HCT116 (cell line): ENCODE measurements at regions not wholly inside any gene's neighbourhood (a gene's known extent, or its start where the extent isn't known, plus 50 kb on each side); places are given as distances from the start of the nearest gene placed in this dataset.

Experiments
- ATAC-seq: fragments of 200-7000 bp; cut with Tn5 transposase; 2 replicates; pipeline ENCODE4 v1.9.1; 2020; ENCODE audit warnings: mild to moderate bottlenecking, moderate library complexity
- BruUV-seq: library from RNA; stranded (reverse); fragments of 400-500 nt; replicated peaks from 2 replicates; lab custom pipeline; 2021; lab: Mats Ljungman, UMichigan
- CTCF ChIA-PET: fragments of 300-600 bp; sonication (Branson Sonifier 250); formaldehyde crosslinking; loops from one replicate; lab custom pipeline; 2021; ENCODE audit warnings: antibody characterized with exemption; lab: Charles Lee
- POLR2A ChIA-PET: fragments of 300-600, 350-600 bp; sonication (Branson Sonifier 250); formaldehyde crosslinking; loops from one replicate; lab custom pipeline; 2021; ENCODE audit warnings: antibody characterized with exemption; lab: Charles Lee
- RAD21 ChIA-PET, 2 experiments: fragments of 300-600 bp; sonication (Branson Sonifier 250); formaldehyde crosslinking; loops; one replicate each; lab custom pipeline; 2023; ENCODE audit warnings: low total read pairs in 2 of 2; ENCODE audit not compliant: uncharacterized antibody in 2 of 2, unreplicated experiment in 2 of 2, low non-redundant PET in 1 of 2; lab: Charles Lee
- DNase-seq: peaks from one replicate; pipeline ENCODE4 v3.0.0-alpha.2; 2010; ENCODE audit warnings: low read depth, low spot score
- H2AFZ ChIP-seq: fragments of 200-600 bp; shearing (Covaris generic), sonication (generic); 2 replicates; pipeline ENCODE4 v1.6.1; 2017; ENCODE audit warnings: low read depth, mixed run types, mixed read lengths, antibody characterized with exemption, low read length; ENCODE audit not compliant: poor library complexity, severe bottlenecking
- H3K27ac ChIP-seq: 2 replicates; pipeline ENCODE4 v1.5.1; 2012; ENCODE audit warnings: low read depth, low read length
- H3K27me3 ChIP-seq: fragments of 200-600 bp; sonication (generic); 2 replicates; pipeline ENCODE4 v1.6.1; 2016; ENCODE audit warnings: mixed run types, low read length, mixed read lengths; ENCODE audit not compliant: insufficient read depth
- H3K36me3 ChIP-seq, 2 experiments: fragments of 200-500 bp in 1 of 2; fragments of 200-600 bp in 1 of 2; sonication (Bioruptor generic) in 1 of 2; sonication (generic) in 1 of 2; 2 replicates each; pipeline versions ENCODE4 v1.5.1 to v1.6.1; 2014 to 2016; ENCODE audit warnings: low read length in 2 of 2, inconsistent platforms in 1 of 2, mixed read lengths in 1 of 2, mixed run types in 1 of 2; ENCODE audit not compliant: insufficient read depth in 2 of 2, control insufficient read depth in 1 of 2
- H3K4me1 ChIP-seq, 2 experiments: fragments of 200-600 bp in 1 of 2; sonication (generic) in 1 of 2; 2 replicates each; pipeline versions ENCODE4 v1.5.1 to v1.6.1; 2012 to 2017; ENCODE audit warnings: low read length in 2 of 2, inconsistent platforms in 1 of 2, mild to moderate bottlenecking in 1 of 2, mixed read lengths in 1 of 2, mixed run types in 1 of 2, moderate library complexity in 1 of 2; ENCODE audit not compliant: insufficient read depth in 2 of 2, control insufficient read depth in 1 of 2
- H3K4me2 ChIP-seq: fragments of 200-600 bp; sonication (generic); 2 replicates; pipeline ENCODE4 v1.6.1; 2017; ENCODE audit warnings: mixed run types, low read length, mixed read lengths
- H3K4me3 ChIP-seq, 2 experiments: fragments of 200-600 bp in 1 of 2; sonication (generic) in 1 of 2; replicated peaks in 1 of 2; 2 replicates each; pipeline ENCODE4 v1.5.1; 2011 to 2016; ENCODE audit warnings: low read length in 2 of 2, control low read depth in 1 of 2, low read depth in 1 of 2, mild to moderate bottlenecking in 1 of 2, mixed read lengths in 1 of 2, mixed run types in 1 of 2
- H3K79me2 ChIP-seq: fragments of 200-600 bp; sonication (generic); 2 replicates; pipeline ENCODE4 v1.6.1; 2017; ENCODE audit warnings: mild to moderate bottlenecking, mixed run types, low read length, moderate library complexity, mixed read lengths; ENCODE audit not compliant: insufficient read depth
- H3K9ac ChIP-seq: fragments of 200-600 bp; sonication (generic); 2 replicates; pipeline ENCODE4 v1.6.1; 2016; ENCODE audit warnings: low read length, mixed read lengths
- H3K9me2 ChIP-seq: fragments of 200-600 bp; sonication (generic), shearing (Covaris generic); 2 replicates; pipeline ENCODE4 v1.6.1; 2017; ENCODE audit warnings: mixed run types, mild to moderate bottlenecking, moderate library complexity; ENCODE audit not compliant: insufficient read depth
- H3K9me3 ChIP-seq, 2 experiments: fragments of 200-500 bp in 1 of 2; fragments of 200-600 bp in 1 of 2; sonication (Bioruptor generic) in 1 of 2; sonication (generic) in 1 of 2; 2 replicates each; pipeline ENCODE4 v1.6.1; 2014 to 2017; ENCODE audit warnings: low read length in 2 of 2, mixed read lengths in 2 of 2, inconsistent platforms in 1 of 2, low read depth in 1 of 2, mild to moderate bottlenecking in 1 of 2, mixed run types in 1 of 2, moderate library complexity in 1 of 2; ENCODE audit not compliant: control insufficient read depth in 1 of 2, insufficient read depth in 1 of 2
- H4K20me1 ChIP-seq: fragments of 200-600 bp; sonication (generic), shearing (Covaris generic); 2 replicates; pipeline ENCODE4 v1.6.1; 2017; ENCODE audit warnings: mixed run types, mild to moderate bottlenecking, moderate library complexity; ENCODE audit not compliant: insufficient read depth
- ATF3 ChIP-seq: IDR thresholded peaks from 2 replicates; pipeline ENCODE4 v1.6.1; 2012
- CBX3 ChIP-seq: IDR thresholded peaks from 2 replicates; pipeline ENCODE4 v1.6.1; 2012; ENCODE audit warnings: low read depth
- CEBPB ChIP-seq: IDR thresholded peaks from 2 replicates; pipeline ENCODE4 v1.6.1; 2012; ENCODE audit warnings: low read depth
- EGR1 ChIP-seq: IDR thresholded peaks from 2 replicates; pipeline ENCODE4 v1.6.1; 2012; ENCODE audit warnings: low read depth
- ELF1 ChIP-seq: IDR thresholded peaks from 2 replicates; pipeline ENCODE4 v1.6.1; 2012; ENCODE audit warnings: low read depth, borderline replicate concordance
- EZH2 ChIP-seq: fragments of 200-600 bp; sonication (generic); IDR thresholded peaks from 2 replicates; pipeline ENCODE4 v1.6.1; 2017; ENCODE audit warnings: antibody characterized with exemption, mixed run types
- EZH2phosphoT487 ChIP-seq: fragments of 200-600 bp; IDR thresholded peaks from 2 replicates; pipeline ENCODE4 v1.6.1; 2018; ENCODE audit warnings: antibody characterized with exemption, borderline replicate concordance
- FOSL1 ChIP-seq: IDR thresholded peaks from 2 replicates; pipeline ENCODE4 v1.6.1; 2012; ENCODE audit warnings: low read depth
- JUND ChIP-seq: IDR thresholded peaks from 2 replicates; pipeline ENCODE4 v1.6.1; 2012
- MAX ChIP-seq: IDR thresholded peaks from 2 replicates; pipeline ENCODE4 v1.6.1; 2012
- POLR2A ChIP-seq: IDR thresholded peaks from 2 replicates; pipeline ENCODE4 v1.7.0; 2011; ENCODE audit warnings: borderline replicate concordance; ENCODE audit not compliant: insufficient read depth, insufficient read length; ENCODE audit errors: extremely low read depth
- POLR2AphosphoS5 ChIP-seq: IDR thresholded peaks from 2 replicates; pipeline ENCODE4 v1.6.1; 2011; ENCODE audit warnings: mild to moderate bottlenecking, low read depth, low read length, moderate library complexity
- RAD21 ChIP-seq: IDR thresholded peaks from 2 replicates; pipeline ENCODE4 v1.6.1; 2012; ENCODE audit warnings: low read depth, mild to moderate bottlenecking
- SIN3A ChIP-seq: IDR thresholded peaks from 2 replicates; pipeline ENCODE4 v1.6.1; 2012; ENCODE audit warnings: low read depth
- SP1 ChIP-seq: IDR thresholded peaks from 2 replicates; pipeline ENCODE4 v1.6.1; 2012; ENCODE audit warnings: low read depth
- SRF ChIP-seq: IDR thresholded peaks from 2 replicates; pipeline ENCODE4 v1.6.1; 2012; ENCODE audit warnings: low read depth
- TCF7L2 ChIP-seq: IDR thresholded peaks from 2 replicates; pipeline ENCODE4 v1.7.0; 2011; ENCODE audit warnings: borderline replicate concordance, inconsistent platforms; ENCODE audit not compliant: insufficient read depth, insufficient read length; ENCODE audit errors: extremely low read depth
- YY1 ChIP-seq: IDR thresholded peaks from 2 replicates; pipeline ENCODE4 v1.6.1; 2011; ENCODE audit warnings: low read length, low read depth, moderate library complexity, mild to moderate bottlenecking; ENCODE audit not compliant: insufficient replicate concordance; ENCODE audit errors: extremely low read depth
- ZBTB33 ChIP-seq: IDR thresholded peaks from 2 replicates; pipeline ENCODE4 v1.6.1; 2011; ENCODE audit warnings: mild to moderate bottlenecking, low read length, moderate library complexity; ENCODE audit not compliant: insufficient replicate concordance; ENCODE audit errors: extremely low read depth
- ZFX ChIP-seq: fragments of 450-650 bp; IDR thresholded peaks from 2 replicates; pipeline ENCODE4 v1.6.1; 2017
- ZNF274 ChIP-seq: fragments of 200-500 bp; sonication (Bioruptor generic); IDR thresholded peaks from 2 replicates; pipeline ENCODE4 v1.6.1; 2014; ENCODE audit warnings: mild to moderate bottlenecking, low read depth, low read length, inconsistent platforms
- intact Hi-C: fragments of 100-400 bp; cut with micrococcal nuclease; formaldehyde crosslinking; loops from 2 replicates; pipeline ENCODE4 v1.10.0; 2022
- TF ChIP-seq, protein P1 (sequence below), 3 experiments: fragments of 200-600 bp in 1 of 3; sonication (generic) in 1 of 3; IDR thresholded peaks in 2 of 3; conservative IDR thresholded peaks in 1 of 3; 2 replicates each; pipeline ENCODE4 v1.5.1; 2012 to 2017; ENCODE audit warnings: low read depth in 2 of 3, low read length in 2 of 3, antibody characterized with exemption in 1 of 3, borderline replicate concordance in 1 of 3, control low read depth in 1 of 3, mild to moderate bottlenecking in 1 of 3, mixed read lengths in 1 of 3, mixed run types in 1 of 3, moderate library complexity in 1 of 3; ENCODE audit not compliant: insufficient read depth in 1 of 3

- Histone ChIP-seq H3K4me1 (peaks cover 6 to 24% of the 10 kb centered on the region in 2 experiments; a peak in 3 of 4 replicates), H3K9me3 (no peaks in the 10 kb centered on the region), H3K4me2 (peak overlapping the region; percentile 11), H3K27ac (peak overlapping the region; percentile 30; the same call in 1 of the 2 replicates), H3K36me3 (no peaks in the 10 kb centered on the region), H4K20me1 (no peaks in the 10 kb centered on the region), H3K4me3 (no peak overlapping the region), H3K27me3 (no peaks in the 10 kb centered on the region), H3K9me2 (no peaks in the 10 kb centered on the region), H2AFZ (no peak overlapping the region), H3K9ac (no peak overlapping the region), H3K79me2 (no peaks in the 10 kb centered on the region)
- ChIA-PET CTCF (interaction anchor here (2.6 kb wide), 1 partner anchor 11 kb away, joined by 25 read pairs; no protein-coding TSS in a partner anchor), POLR2A (no interaction called here), RAD21 (no interaction called here)
- BruUV-seq = no TSS peak
- intact Hi-C loops = no loop called here
- DNase-seq (no peak), ATAC-seq (no peak)
- TF ChIP-seq, protein P1, sequence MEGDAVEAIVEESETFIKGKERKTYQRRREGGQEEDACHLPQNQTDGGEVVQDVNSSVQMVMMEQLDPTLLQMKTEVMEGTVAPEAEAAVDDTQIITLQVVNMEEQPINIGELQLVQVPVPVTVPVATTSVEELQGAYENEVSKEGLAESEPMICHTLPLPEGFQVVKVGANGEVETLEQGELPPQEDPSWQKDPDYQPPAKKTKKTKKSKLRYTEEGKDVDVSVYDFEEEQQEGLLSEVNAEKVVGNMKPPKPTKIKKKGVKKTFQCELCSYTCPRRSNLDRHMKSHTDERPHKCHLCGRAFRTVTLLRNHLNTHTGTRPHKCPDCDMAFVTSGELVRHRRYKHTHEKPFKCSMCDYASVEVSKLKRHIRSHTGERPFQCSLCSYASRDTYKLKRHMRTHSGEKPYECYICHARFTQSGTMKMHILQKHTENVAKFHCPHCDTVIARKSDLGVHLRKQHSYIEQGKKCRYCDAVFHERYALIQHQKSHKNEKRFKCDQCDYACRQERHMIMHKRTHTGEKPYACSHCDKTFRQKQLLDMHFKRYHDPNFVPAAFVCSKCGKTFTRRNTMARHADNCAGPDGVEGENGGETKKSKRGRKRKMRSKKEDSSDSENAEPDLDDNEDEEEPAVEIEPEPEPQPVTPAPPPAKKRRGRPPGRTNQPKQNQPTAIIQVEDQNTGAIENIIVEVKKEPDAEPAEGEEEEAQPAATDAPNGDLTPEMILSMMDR (IDR thresholded peaks at IDR 0.05 in 2 of 3, conservative IDR thresholded peaks at IDR 0.05 in 1 of 3; ENCODE audit: borderline replicate concordance in 1 of 3, insufficient read depth in 1 of 3, low read depth in 2 of 3, low read length in 2 of 3) = no peak
- TF ChIP-seq MAX (0 out of 2 replicates have a peak, but pooled peaks have one; percentile 18), CBX3 (0 out of 2 replicates have a peak, but pooled peaks have one; percentile 34), RAD21 (no peak), SP1 (peak; percentile 39; the same call in 1 of the 2 replicates), ELF1 (0 out of 2 replicates have a peak, but pooled peaks have one; percentile 19), FOSL1 (peak; percentile 45; the same call in 1 of the 2 replicates), SRF (no peak), ATF3 (no peak), EZH2 (no peak), POLR2A (no peak), SIN3A (no peak), EZH2phosphoT487 (no peak), POLR2AphosphoS5 (no peak), JUND (peak; percentile 60), ZFX (no peak), ZNF274 (no peak), YY1 (no peak), EGR1 (no peak), ZBTB33 (no peak), TCF7L2 (peak; percentile 15), CEBPB (no peak)
Measured at GRCh38 chr18:34650121-34650545, 60.0 kb upstream of the DTNA start.
